OCI-LY1 (cell line): ENCODE measurements at regions not wholly inside any gene's neighbourhood (a gene's known extent, or its start where the extent isn't known, plus 50 kb on each side); places are given as distances from the start of the nearest gene placed in this dataset.

ENCODE experiments used
- H2AFZ ChIP-seq: fragments of 200-600 bp; sonication (generic), shearing (Covaris generic); 2 replicates; pipeline ENCODE4 v1.6.0; 2014; ENCODE audit warnings: antibody characterized with exemption, mild to moderate bottlenecking, low read length
- H3F3A ChIP-seq: fragments of 200-600 bp; sonication (generic), shearing (Covaris generic); 2 replicates; pipeline ENCODE4 v1.6.0; 2014; ENCODE audit warnings: mild to moderate bottlenecking, antibody characterized with exemption, low read length, moderate library complexity; ENCODE audit not compliant: insufficient read depth
- H3K27ac ChIP-seq: fragments of 200-600 bp; sonication (generic); 2 replicates; pipeline ENCODE4 v1.5.1; 2014; ENCODE audit warnings: low read length, mixed run types, mild to moderate bottlenecking, low read depth; ENCODE audit not compliant: poor library complexity, severe bottlenecking
- H3K27me3 ChIP-seq: fragments of 200-600 bp; sonication (generic); 2 replicates; pipeline ENCODE4 v1.6.0; 2014; ENCODE audit warnings: antibody characterized with exemption, mild to moderate bottlenecking, low read length, moderate library complexity; ENCODE audit not compliant: insufficient read depth
- H3K36me3 ChIP-seq: fragments of 200-600 bp; sonication (generic); 2 replicates; pipeline ENCODE4 v1.6.1; 2014; ENCODE audit warnings: mild to moderate bottlenecking, antibody characterized with exemption, low read length, moderate library complexity, mixed read lengths; ENCODE audit not compliant: insufficient read depth
- H3K4me1 ChIP-seq: fragments of 200-600 bp; sonication (generic); 2 replicates; pipeline ENCODE4 v1.5.1; 2014; ENCODE audit warnings: mild to moderate bottlenecking, low read length, moderate library complexity; ENCODE audit not compliant: insufficient read depth, severe bottlenecking
- H3K4me2 ChIP-seq: fragments of 200-600 bp; sonication (generic), shearing (Covaris generic); 2 replicates; pipeline ENCODE4 v1.6.1; 2014; ENCODE audit warnings: low read length
- H3K4me3 ChIP-seq: fragments of 200-600 bp; sonication (generic); 2 replicates; pipeline ENCODE4 v1.5.1; 2014; ENCODE audit warnings: low read length, low read depth, mild to moderate bottlenecking, mixed read lengths; ENCODE audit not compliant: poor library complexity, severe bottlenecking
- H3K79me2 ChIP-seq: fragments of 200-600 bp; shearing (Covaris generic); 2 replicates; pipeline ENCODE4 v1.6.1; 2016; ENCODE audit warnings: mixed run types, low read length, mixed read lengths; ENCODE audit not compliant: insufficient read depth
- H3K9ac ChIP-seq: fragments of 200-600 bp; sonication (generic), shearing (Covaris generic); 2 replicates; pipeline ENCODE4 v1.6.1; 2014; ENCODE audit warnings: mild to moderate bottlenecking, low read length, mixed read lengths
- H3K9me2 ChIP-seq: fragments of 200-600 bp; sonication (generic), shearing (Covaris generic); 2 replicates; pipeline ENCODE4 v1.6.1; 2014; ENCODE audit warnings: low read depth, mild to moderate bottlenecking, low read length, mixed read lengths
- H3K9me3 ChIP-seq: fragments of 200-600 bp; shearing (Covaris generic); 2 replicates; pipeline ENCODE4 v1.6.1; 2014; ENCODE audit warnings: low read length, mixed read lengths
- H4K20me1 ChIP-seq: fragments of 200-600 bp; sonication (generic), shearing (Covaris generic); 2 replicates; pipeline ENCODE4 v1.6.0; 2016; ENCODE audit warnings: mild to moderate bottlenecking, low read length; ENCODE audit not compliant: insufficient read depth
- EZH2 ChIP-seq: fragments of 200-600 bp; sonication (generic), shearing (Covaris generic); IDR thresholded peaks from 2 replicates; pipeline ENCODE4 v1.8.0; 2017; ENCODE audit warnings: borderline replicate concordance, mixed run types, mild to moderate bottlenecking, antibody characterized with exemption, low read length, moderate library complexity, mixed read lengths
- TF ChIP-seq, protein P1 (sequence below): fragments of 200-600 bp; sonication (generic), shearing (Covaris generic); IDR thresholded peaks from 2 replicates; pipeline ENCODE4 v1.5.1; 2017; ENCODE audit warnings: mild to moderate bottlenecking, antibody characterized with exemption, low read length, moderate library complexity, mixed read lengths

DNA sequence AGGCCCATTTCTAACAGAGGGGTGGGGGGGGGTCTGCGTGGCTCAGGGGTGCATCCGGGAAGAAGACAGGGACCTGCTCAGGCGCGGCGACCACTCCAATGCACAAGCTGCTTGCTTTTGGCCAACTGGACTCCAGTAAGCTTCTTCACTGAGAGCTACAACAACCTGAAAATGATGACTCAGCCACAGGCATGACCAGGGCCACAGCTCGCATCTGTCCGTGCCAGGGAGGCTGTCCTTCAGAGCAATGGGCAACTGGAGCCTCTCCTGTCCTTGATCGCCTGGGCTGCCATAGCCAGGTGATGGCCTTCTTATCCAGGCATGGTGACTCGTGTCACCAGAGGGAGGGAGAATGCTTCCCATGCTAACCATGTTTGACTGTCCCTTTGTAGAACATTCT, 81.6 kb upstream of the RNF32 start:
- no peak overlapping the region for H3K4me3 ChIP-seq
- TF ChIP-seq, protein P1, sequence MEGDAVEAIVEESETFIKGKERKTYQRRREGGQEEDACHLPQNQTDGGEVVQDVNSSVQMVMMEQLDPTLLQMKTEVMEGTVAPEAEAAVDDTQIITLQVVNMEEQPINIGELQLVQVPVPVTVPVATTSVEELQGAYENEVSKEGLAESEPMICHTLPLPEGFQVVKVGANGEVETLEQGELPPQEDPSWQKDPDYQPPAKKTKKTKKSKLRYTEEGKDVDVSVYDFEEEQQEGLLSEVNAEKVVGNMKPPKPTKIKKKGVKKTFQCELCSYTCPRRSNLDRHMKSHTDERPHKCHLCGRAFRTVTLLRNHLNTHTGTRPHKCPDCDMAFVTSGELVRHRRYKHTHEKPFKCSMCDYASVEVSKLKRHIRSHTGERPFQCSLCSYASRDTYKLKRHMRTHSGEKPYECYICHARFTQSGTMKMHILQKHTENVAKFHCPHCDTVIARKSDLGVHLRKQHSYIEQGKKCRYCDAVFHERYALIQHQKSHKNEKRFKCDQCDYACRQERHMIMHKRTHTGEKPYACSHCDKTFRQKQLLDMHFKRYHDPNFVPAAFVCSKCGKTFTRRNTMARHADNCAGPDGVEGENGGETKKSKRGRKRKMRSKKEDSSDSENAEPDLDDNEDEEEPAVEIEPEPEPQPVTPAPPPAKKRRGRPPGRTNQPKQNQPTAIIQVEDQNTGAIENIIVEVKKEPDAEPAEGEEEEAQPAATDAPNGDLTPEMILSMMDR: no peak
- no peak for TF ChIP-seq EZH2
- H3K27me3 ChIP-seq: peaks cover 7% of the 10 kb centered on the region

DNA sequence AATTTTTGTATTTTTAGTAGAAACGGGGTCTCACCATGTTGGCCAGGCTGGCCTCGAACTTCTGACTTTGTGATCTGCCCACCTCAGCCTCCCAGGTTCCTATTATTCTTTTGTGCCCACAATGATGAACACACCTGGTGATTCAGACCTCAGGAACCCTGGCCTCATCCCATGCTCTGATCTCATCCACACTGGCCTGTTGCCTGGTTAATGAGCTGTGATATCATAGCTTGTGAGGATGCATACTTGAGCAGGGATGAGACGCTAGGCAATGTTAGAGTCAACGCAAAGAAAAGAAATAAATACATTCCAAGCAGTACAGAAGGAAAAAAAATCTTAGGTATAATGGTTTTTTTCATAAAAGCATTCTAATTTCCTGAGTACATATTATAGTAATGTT, 82.4 kb upstream of the RNF32 start:
- Histone ChIP-seq H3K9me2 (no peaks in the 10 kb centered on the region), H3K4me2 (no peak overlapping the region), H4K20me1 (no peaks in the 10 kb centered on the region), H3K9ac (no peak overlapping the region), H3K36me3 (no peaks in the 10 kb centered on the region), H3K27me3 (peaks cover 7% of the 10 kb centered on the region), H3K79me2 (no peaks in the 10 kb centered on the region), H3K9me3 (no peaks in the 10 kb centered on the region), H3K4me3 (no peak overlapping the region), H3K4me1 (no peaks in the 10 kb centered on the region), H3F3A (no peaks in the 10 kb centered on the region), H3K27ac (no peak overlapping the region), H2AFZ (no peak overlapping the region)
- TF ChIP-seq, protein P1: no peak
- TF ChIP-seq EZH2: no peak

More for the DNA sequence above, 81.6 kb upstream of the RNF32 start:
- Histone ChIP-seq H3K9ac (no peak overlapping the region), H3K4me1 (no peaks in the 10 kb centered on the region), H3K4me2 (no peak overlapping the region), H3F3A (no peaks in the 10 kb centered on the region), H3K79me2 (no peaks in the 10 kb centered on the region), H3K27ac (no peak overlapping the region), H4K20me1 (no peaks in the 10 kb centered on the region), H3K9me2 (no peaks in the 10 kb centered on the region), H2AFZ (no peak overlapping the region), H3K36me3 (no peaks in the 10 kb centered on the region), H3K9me3 (no peaks in the 10 kb centered on the region)

DNA sequence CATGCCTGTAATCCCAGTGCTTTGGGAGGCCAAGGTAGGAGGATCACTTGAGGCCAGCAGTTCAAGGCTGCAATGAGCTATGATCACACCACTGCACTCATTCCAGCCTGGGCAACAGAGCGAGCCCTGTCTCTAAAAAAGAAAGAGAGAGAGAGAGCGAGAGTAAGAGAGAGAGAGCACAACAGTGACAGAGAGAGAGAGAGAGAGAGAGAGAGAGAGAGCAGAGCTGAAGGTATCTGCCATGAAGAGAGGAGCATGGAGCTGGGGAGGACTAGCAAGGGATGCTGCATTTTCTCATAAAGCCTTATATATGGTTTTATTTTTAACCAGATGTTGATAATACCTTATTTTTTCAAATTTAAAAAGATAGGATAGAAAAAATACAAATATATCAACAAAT, 84.5 kb upstream of the RNF32 start:
- Histone ChIP-seq H3K27ac (no peak overlapping the region), H3K36me3 (no peaks in the 10 kb centered on the region), H3F3A (no peaks in the 10 kb centered on the region), H3K4me3 (no peak overlapping the region), H3K4me1 (no peaks in the 10 kb centered on the region), H3K9me3 (no peaks in the 10 kb centered on the region), H3K4me2 (no peak overlapping the region), H3K27me3 (peaks cover 7% of the 10 kb centered on the region), H2AFZ (no peak overlapping the region), H3K9ac (no peak overlapping the region), H3K79me2 (no peaks in the 10 kb centered on the region), H3K9me2 (no peaks in the 10 kb centered on the region), H4K20me1 (no peaks in the 10 kb centered on the region)
- no peak for TF ChIP-seq EZH2
- TF ChIP-seq, protein P1: no peak
